ENCODE measurements at regions not wholly inside any gene's neighbourhood (a gene's known extent, or its start where the extent isn't known, plus 50 kb on each side); places are given as distances from the start of the nearest gene placed in this dataset.

DNA sequence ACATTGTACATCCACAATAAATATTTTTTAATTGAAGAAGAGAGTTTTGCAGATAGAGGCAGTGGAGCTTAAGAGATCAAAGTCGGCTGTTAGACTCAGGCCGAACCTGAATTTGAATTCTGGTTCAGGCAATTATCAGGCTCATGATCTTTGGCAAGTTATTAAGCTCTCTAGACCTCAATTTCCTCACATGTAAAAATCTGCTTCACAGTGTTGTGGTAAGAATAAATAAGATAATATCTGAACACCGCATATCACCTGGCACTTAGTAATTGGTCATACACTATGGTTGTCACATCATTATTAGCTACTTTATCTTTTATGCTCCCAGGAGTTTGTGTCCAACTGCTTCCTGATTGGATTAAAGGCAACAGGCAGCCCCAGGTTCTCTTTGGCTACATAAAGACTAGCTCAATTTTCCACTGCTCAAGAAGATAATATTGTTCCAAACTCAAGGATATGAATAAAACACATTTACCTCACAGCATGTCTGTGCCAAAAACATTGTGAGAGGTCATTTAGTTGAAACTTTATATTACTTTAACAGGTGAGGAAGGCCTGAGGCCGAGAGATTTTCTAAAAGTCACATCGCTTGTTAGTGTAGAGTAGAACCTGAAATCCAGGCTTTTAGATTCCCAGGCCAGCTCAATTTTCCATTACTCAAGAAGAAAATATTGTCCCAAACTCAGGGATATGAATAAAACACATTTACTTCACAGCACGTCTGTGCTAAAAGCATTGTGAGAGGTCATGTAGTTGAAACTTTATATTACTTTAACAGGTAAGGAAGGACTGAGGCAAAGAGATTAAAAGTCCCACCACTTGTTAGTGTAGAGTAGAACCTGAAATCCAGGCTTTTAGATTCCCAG is 289.2 kb upstream of the PTGER4 start:
- in situ Hi-C loops (cut with MboI; ENCODE audit: low sequenced_read_pairs): no loop called here

DNA sequence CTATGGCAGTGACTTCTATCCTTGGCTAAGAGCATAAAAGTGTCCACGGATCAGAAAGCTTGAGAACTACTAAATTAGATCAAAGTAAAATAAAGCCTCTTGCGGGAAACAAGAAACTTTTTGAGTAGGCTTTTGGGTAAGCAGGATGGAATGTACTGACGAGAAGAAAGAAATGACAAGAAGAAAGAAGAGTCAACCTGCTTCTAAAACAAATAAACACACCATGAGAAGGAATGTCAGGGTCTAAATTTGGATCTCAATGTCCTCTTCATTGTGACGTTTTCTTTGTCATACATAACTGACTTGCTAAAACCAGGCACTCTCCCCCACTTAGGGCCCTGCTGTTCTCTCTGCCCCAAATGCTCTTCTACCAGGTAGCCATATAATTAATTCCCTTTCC is 290.1 kb upstream of the PTGER4 start:
- in situ Hi-C loops (cut with MboI; ENCODE audit: low sequenced_read_pairs): no loop called here

DNA sequence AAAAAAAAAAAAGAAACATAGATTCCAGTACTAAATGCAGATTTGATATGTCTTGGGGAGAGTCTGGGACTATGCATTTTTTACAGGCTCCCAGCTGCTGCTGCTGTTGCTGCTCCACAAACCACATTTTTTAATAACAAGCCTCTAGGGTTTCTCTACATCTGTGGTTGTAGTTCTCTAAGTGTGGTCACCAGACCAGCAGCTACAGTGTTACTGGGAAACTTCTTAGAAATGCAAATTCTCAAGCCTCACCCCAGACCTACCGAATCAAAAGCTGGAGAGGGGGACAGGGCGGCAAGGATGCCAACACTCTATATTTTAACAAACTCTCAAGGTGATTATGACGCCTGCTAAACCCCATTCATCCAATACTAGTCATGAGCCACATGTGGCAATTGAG is 293.4 kb upstream of the PTGER4 start:
- in situ Hi-C loops (cut with MboI; ENCODE audit: low sequenced_read_pairs): no loop called here

DNA sequence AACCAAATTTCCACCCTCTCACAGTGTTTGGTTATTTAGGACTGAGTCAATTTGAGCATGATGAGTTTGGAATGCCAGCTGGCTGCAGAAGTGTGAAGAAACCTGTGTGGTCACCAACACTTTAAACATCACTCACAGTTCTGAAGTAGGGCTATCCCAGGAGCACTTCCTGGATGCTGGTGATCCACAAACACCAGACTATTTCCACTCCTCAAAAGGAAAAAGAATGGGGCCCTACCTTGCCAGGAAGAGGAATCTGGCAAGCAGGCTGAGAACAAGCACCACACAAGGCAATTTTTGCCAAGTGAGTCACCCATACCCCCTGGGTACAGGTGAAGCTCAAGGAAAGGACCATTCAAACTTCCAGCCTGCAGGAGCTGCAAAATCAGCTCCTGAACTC is 294.2 kb upstream of the PTGER4 start:
- in situ Hi-C loops (cut with MboI; ENCODE audit: low sequenced_read_pairs): no loop called here

DNA sequence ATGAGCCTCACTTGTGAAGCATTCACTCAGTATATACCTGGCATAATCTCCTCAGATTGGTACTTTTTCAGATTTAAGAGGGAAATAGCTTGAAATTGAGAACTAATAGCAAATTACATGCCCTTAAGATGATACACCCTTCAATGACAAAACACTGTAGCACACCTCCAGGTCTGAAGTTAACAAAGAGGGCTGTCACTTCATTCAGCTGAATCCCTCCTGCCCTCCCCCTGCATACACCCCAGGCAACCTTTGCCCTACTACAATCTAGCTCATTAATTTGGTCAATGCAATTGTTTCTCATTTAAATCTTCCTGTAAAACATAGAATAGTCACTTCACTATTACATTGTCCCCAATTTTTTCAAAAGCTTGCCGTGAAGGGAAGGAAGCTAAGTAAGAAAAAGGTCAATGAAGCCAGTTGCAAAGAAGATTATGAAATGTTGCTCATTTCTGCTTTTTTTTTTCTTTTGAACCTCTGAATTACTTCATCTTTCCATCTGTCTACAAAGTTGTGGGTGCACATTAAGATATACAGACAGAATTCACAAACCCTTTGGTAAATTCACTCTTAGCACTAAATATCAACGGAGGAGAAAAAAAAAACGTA is 294.8 kb upstream of the PTGER4 start:
- in situ Hi-C loops (cut with MboI; ENCODE audit: low sequenced_read_pairs): no loop called here

DNA sequence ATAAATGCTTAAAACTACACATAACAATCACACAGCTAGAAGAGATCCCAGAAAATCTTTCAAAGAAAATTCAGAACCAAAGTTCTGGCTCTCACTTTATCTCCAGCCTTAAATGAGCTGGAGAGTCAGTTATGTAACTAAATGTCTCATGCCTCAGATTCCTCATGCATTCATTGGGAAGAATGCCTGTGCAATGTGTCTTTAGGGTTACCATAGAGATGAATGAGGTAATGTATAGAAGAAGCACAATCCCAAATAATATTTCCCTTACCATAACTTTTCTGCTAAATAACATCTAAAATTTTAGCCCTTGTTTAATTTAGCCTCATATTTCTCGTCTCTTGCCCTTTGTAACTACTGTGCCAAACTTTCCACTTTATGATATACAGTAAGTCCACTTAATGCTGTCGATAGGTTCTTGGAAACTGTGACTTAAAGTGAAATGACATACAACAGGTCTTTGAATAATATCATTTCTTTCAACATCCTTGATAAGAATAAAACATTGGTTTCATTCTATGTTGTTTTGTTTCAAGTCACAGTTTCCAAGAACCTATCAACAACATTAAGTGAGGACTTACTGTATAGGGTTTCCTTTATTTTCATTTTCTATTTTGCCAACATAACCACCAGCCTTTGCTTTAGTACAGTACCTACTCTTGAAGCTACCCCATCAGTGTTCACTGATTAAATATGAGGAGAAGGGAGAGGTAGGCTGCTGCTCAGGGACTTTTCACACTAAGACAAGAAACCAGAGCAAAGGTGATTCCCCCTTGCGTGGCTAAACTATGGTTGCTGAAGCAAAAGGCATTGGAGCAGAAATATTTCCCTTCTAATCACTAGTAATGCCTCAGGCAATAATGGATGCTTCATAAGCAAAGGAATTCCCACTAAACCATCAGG is 295.7 kb upstream of the PTGER4 start:
- in situ Hi-C loops (cut with MboI; ENCODE audit: low sequenced_read_pairs): no loop called here

DNA sequence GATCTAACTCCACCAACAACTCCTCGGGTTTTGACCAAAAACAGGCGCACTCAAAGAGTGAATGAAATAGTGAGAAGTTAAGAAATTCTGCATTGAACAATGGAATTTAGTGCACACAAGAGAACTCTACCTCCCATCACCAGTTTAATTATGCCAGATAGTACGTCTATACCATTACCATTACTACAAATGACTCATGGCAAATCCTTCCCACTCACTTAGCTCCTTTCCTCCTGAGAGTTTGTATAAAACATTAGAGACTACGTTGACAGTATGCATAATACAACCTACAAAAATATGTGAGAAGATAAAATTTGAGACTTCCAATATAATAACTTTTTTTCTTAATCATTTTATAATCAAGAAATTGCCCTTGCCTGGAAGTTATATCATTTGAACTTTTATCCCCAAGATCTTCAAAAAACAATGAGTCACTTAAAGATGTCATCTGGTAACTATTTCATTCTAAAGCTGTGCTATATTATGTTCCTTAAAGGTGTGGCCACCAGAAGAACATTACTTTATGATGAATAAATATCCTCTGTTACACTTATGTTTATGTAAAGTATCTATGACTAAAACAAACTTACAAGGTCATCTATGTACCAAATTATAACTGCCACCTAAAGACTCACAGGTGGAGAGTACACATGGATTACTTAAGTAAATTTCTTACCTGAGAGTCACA is 297.9 kb upstream of the PTGER4 start:
- in situ Hi-C loops (cut with MboI; ENCODE audit: low sequenced_read_pairs): no loop called here

DNA sequence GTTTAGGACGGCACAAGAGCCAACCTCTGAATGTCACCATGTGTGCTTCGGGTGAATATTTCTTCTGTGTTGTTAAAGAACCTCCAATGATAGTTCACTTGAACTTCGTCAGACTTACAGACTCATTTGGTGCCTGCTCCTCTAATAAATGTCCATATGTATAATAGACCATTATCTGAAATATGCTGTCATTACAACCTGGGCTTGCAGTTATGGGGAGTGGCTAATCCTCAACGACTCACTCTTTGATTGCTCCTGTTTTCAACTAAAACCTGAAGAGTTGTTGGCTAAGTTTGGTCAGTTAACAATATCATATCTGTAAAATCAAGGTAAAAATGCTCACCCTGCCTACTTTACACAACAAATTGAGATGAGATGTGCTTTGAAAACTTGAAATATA is 298.7 kb upstream of the PTGER4 start:
- in situ Hi-C loops (cut with MboI; ENCODE audit: low sequenced_read_pairs): no loop called here

DNA sequence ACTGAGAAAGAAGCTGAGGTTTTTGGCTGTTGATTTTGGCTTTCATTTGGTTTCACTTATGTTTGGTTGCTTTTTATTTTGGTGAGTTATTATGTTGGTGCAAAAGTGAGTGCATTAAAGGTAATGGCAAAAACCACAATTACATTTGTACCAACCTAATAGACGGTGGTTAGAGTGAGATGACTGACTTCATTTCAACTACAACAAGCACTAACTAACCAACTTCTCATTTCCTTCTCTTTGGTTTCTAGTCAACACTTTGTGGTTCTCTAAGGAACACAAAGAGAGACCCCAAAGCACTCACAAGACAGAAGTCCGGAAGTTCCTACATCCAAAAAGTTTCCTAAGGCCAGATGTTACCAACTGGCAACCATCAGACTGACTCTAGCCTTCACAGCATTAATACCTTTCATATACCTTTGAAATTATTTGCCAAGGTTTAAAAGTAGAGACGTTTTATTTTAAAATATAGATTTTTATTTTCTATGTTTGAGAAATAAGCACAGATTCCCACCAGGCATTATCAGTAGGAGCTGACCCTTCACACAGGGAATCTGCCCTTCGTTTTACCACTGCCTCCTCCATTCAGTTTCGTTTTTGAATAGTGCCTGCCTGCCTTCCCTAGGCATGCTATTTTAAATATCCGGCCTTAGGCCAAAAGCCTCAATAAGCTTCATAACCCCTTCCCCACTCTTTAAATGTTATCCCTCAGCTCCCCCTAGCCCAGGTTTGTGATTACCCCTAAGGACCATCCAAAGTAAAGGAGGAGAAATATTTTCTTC is 301.1 kb upstream of the PTGER4 start:
- in situ Hi-C loops (cut with MboI; ENCODE audit: low sequenced_read_pairs): no loop called here

DNA sequence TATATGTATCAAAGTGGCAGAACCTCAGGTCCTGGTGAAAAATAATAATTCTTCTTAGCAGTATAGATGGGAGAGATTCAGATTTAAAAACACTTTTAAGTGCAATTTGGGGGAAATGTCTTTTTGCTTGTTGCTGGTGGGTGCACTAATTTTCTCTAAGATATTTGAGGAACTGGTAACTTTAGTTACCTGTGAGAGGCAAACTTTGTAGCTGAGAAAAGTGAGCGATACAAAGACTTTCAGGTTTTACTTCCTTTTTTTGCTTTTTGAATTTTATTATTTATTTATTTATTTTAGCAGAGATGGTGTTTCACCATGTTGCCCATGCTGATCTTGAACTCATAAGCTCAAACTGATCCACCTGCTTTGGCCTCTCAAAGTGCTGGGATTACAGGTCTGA is 303.1 kb upstream of the PTGER4 start:
- in situ Hi-C loops (cut with MboI; ENCODE audit: low sequenced_read_pairs): no loop called here

DNA sequence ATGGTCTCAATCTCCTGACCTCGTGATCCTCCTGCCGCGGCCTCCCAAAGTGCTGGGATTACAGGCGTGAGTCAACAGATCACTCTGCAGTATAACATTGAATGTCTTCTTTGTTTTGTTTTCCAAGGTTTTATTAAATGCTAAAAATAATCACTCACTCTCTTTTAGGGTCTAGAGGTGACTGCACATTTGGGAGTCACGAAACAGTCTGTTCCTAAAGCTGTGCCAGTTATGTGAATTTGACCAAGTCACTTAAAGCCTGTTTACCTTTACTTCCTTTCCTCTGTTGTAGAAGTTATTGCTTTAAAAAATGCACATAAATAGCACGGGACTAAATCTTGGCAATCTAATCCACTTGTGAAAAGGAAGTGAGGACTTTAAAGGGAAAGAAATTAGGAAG is 304.9 kb upstream of the PTGER4 start:
- in situ Hi-C loops (cut with MboI; ENCODE audit: low sequenced_read_pairs): no loop called here

DNA sequence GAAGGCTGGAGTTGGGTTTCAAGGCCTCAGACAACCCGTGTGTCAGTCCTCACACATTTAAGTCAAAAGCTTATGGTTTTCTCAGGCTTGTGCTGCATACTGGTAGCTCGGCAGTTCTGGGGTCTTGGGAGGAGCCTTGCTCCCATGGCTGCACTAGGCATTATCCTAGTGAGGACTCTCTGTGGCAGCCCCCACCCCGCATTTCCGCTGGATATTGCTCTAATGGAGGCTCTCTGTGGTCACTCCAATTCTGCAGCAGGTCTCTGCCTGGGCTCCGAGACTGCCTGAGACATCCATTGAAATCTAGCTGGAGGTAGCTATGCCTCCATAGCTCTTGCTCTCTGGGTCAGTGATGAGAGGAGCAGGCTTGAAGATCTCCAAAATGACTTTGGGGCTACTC is 311.5 kb upstream of the PTGER4 start:
- in situ Hi-C loops (cut with MboI; ENCODE audit: low sequenced_read_pairs): no loop called here

DNA sequence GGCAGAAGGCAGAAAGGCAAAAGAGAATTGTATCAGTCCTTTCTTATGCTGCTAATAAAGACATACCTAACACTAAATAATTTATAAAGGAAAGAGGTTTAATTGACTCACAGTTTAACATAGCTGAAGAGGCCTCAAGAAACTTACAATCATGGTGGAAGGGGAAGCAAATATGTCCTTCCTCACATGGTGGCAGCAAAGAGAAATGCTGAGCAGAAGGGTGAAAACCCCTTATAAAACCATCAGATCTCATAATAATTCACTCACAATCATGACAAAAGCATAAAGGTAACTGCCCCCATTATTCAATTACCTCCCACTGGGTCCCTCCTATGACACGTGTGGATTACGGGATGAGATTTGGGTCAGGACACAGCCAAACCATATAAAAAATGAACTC is 312.5 kb upstream of the PTGER4 start:
- in situ Hi-C loops (cut with MboI; ENCODE audit: low sequenced_read_pairs): no loop called here

DNA sequence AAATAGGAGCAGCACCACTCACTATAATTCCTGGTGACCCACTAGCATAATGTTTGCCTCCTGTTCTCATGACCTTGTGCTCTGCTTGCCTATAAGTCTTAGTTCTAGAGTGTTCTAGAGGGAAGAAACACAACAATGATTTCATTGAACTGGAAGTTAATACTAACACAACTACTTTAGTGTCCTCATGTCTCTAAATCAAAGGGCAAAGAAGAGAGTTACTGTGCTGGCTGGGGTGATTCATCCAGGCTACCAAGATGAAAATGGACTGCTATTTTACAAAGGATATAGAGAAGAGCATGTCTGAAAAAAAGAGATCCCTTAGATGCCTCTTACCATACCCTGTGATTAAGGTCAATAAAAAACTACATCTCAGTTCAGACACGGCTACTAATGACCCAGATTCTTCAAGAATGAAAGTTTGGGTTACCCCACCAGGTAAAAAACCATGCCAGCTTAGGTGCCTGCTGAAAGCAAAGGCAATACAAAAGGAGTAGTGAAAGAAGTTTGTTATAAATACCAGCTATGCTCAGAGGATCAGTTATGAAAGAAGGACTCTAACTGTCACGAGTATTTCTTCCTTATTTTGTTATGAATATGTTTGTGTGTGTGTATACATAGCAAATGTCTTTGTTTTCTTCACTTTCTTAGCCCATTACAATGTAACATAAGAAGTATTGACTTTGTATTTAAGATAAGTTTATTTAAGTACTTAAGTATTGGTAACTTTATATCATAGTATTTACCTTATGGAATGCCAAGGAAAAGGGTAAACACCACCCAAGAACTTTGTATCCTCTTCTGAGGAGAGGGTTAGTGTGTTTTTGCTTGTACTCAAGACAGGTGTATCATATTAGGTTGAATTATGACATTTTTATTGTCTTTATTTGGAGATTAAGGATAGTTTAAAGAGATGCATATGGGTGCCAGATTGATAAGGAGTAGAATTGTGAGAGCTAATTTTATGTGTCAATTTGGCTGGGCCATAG is 314.1 kb upstream of the PTGER4 start:
- in situ Hi-C loops (cut with MboI; ENCODE audit: low sequenced_read_pairs): no loop called here

DNA sequence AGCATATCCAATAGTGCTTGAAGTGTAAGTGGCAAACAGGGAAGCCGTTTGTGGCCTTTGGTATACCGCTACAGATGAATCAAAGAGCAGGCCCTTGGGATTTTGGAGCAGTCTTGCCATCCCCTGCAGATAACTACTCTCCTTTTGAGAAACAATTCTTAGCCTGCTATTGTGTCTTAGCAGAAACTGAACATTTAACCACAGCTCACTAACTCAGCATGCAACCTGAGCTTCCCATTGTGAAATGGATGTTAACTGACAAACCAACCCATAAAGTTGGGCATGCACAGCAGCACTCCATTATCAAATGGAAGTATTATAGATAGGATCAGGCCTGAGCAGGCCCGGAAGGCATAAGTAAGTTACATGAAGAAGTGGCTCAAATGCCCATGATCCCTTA is 315.3 kb upstream of the PTGER4 start:
- in situ Hi-C loops (cut with MboI; ENCODE audit: low sequenced_read_pairs): no loop called here

DNA sequence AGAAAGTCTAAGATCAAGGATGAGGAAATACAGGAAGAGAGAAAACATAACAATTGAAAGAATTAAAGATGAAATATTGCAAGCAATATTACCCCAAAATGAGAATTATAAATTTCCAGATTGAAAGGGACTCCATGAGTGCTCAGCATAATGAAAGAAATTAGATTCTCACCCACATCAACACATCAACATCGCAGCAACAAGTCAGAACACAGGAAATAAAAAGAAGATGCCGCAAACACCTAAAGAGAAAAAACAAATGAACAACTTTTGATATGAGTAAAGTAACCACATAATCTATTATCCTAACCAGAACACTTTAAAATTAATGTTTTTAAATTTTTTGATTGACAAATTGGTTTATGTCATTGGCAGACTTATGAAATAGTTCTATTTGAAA is 318.3 kb upstream of the PTGER4 start:
- in situ Hi-C loops (cut with MboI; ENCODE audit: low sequenced_read_pairs): no loop called here

DNA sequence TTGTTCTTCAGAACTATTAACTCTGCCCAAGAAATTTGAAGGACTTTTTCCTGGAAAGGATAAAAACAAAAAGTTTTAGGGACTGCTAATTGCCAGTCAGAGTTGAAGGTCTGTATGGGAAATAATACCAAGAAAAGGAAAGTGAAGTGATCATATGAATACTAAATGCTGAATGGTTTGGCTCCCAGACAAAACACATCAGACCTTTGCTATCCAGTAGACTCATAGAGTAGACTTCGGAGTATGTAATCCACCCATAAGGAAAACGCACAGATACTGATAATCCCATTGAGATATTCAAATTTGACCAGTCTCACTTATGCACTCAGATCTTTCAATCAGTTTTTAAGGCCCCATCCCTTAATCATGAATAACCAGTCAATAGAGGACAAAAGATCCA is 319.0 kb upstream of the PTGER4 start:
- in situ Hi-C loops (cut with MboI; ENCODE audit: low sequenced_read_pairs): no loop called here

DNA sequence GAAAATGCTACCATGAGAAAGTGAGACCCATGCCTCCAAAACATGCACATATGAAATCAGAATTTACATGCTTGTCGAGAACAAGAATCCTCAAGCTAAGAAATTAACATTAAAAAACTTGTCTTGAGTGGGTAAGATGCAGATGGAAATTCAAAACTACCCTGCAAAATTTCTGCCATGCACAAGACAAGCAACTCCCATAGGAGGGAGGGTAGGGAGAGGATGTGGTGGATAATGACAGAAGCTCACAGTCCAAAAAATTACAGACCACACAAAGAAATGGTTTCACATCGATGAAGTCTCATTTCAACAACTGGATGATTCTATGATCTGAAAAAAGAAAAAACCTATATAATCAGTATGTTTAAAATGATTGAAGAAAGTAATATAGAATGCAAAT is 319.9 kb upstream of the PTGER4 start:
- in situ Hi-C loops (cut with MboI; ENCODE audit: low sequenced_read_pairs): no loop called here

DNA sequence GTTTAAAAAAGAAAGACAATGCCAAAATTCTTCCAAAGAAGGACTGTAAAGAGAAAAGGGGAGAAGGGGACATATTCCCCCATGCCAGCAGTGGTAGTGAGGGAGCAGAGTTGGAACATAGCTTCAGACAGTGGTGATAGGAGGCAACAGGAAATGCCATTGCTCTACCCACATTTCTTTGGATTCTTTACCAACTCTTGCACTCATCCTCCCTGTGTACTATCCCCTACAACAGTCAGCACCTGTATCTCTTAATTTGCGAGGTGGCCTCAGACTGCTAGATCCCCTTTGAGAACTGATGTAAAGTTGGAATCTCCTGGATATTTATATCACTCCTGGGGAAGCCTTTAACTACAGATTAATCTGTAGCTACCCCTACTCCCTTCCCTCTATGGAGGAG is 320.6 kb upstream of the PTGER4 start:
- in situ Hi-C loops (cut with MboI; ENCODE audit: low sequenced_read_pairs): no loop called here

All from HL-60/S4 treated with retinoic acid at 250 ng/mL for 4 days and 3 days (cell line).